Activated naive CD4-positive, alpha-beta T cell treated with anti-CD3 and anti-CD28 coated beads, Interleukin-2, amount 50 U/mL, for 24 hours (primary cell): ENCODE measurements at regions not wholly inside any gene's neighbourhood (a gene's known extent, or its start where the extent isn't known, plus 50 kb on each side); places are given as distances from the start of the nearest gene placed in this dataset.
A peak's percentile ranks its signal among the peaks of the same experiment; 100 is the strongest.
"Not testable (repeated sequence)": the region's sequence is repeated elsewhere in the genome, so short reads cannot be mapped to it uniquely, and the experiment has no call there.

Experiments
- H3K27ac Mint-ChIP-seq: one replicate; pipeline ENCODE4 v1.8.0; 2021; ENCODE audit warnings: mild to moderate bottlenecking, mixed read lengths
- H3K27me3 Mint-ChIP-seq: one replicate; pipeline ENCODE4 v1.8.0; 2021; ENCODE audit warnings: mixed read lengths
- H3K36me3 Mint-ChIP-seq: one replicate; pipeline ENCODE4 v1.8.0; 2021; ENCODE audit warnings: mixed read lengths
- H3K4me1 Mint-ChIP-seq: one replicate; pipeline ENCODE4 v1.8.0; 2021; ENCODE audit warnings: mixed read lengths
- H3K4me3 Mint-ChIP-seq: one replicate; pipeline ENCODE4 v1.8.0; 2021; ENCODE audit warnings: mild to moderate bottlenecking, mixed read lengths
- H3K9me3 Mint-ChIP-seq: one replicate; pipeline ENCODE4 v1.8.0; 2021; ENCODE audit warnings: mixed read lengths

- Mint-ChIP-seq H3K27ac (no peak overlapping the region), H3K9me3 (no peaks in the 10 kb centered on the region), H3K4me1 (no peaks in the 10 kb centered on the region), H3K4me3 (no peak overlapping the region), H3K36me3 (no peaks in the 10 kb centered on the region), H3K27me3 (peaks cover 4% of the 10 kb centered on the region)
Observed at GRCh38 chr12:116661341-116661740, 76.5 kb downstream of the SPRING1 start.

GRCh38 chr12:116660740-116661139, 77.1 kb downstream of the SPRING1 start:
- not testable (repeated sequence) for H3K9me3 Mint-ChIP-seq, H3K27me3 Mint-ChIP-seq, H3K36me3 Mint-ChIP-seq

GRCh38 chr12:116659771-116660481, 77.9 kb downstream of the SPRING1 start:
- H3K4me1 Mint-ChIP-seq, result no peaks in the 10 kb centered on the region
- no peak overlapping the region for H3K4me3 Mint-ChIP-seq
- no peaks in the 10 kb centered on the region for H3K9me3 Mint-ChIP-seq
- no peaks in the 10 kb centered on the region for H3K36me3 Mint-ChIP-seq
- H3K27ac Mint-ChIP-seq, result no peak overlapping the region
- H3K27me3 Mint-ChIP-seq, result peaks cover 4% of the 10 kb centered on the region

More at GRCh38 chr12:116660740-116661139, 77.1 kb downstream of the SPRING1 start:
- not testable (repeated sequence) for H3K27ac Mint-ChIP-seq, H3K4me1 Mint-ChIP-seq, H3K4me3 Mint-ChIP-seq

GRCh38 chr12:116657921-116658495, 79.9 kb downstream of the SPRING1 start:
- H3K36me3 Mint-ChIP-seq, result peaks cover 1% of the 10 kb centered on the region
- no peak overlapping the region for H3K27ac Mint-ChIP-seq
- H3K27me3 Mint-ChIP-seq, result peaks cover 5% of the 10 kb centered on the region
- H3K4me1 Mint-ChIP-seq, result no peaks in the 10 kb centered on the region
- H3K9me3 Mint-ChIP-seq, result peaks cover 3% of the 10 kb centered on the region
- H3K4me3 Mint-ChIP-seq, result no peak overlapping the region

GRCh38 chr12:116656306-116656705, 81.6 kb downstream of the SPRING1 start:
- peaks cover 7% of the 10 kb centered on the region for H3K9me3 Mint-ChIP-seq
- no peak overlapping the region for H3K27ac Mint-ChIP-seq
- no peaks in the 10 kb centered on the region for H3K4me1 Mint-ChIP-seq
- H3K27me3 Mint-ChIP-seq, result peaks cover 5% of the 10 kb centered on the region
- H3K36me3 Mint-ChIP-seq, result peaks cover 3% of the 10 kb centered on the region
- no peak overlapping the region for H3K4me3 Mint-ChIP-seq

GRCh38 chr12:116654226-116654743, 83.6 kb downstream of the SPRING1 start:
- Mint-ChIP-seq H3K4me3 (no peak overlapping the region), H3K9me3 (peaks cover 7% of the 10 kb centered on the region), H3K4me1 (peaks cover 7% of the 10 kb centered on the region), H3K36me3 (peaks cover 3% of the 10 kb centered on the region), H3K27me3 (peaks cover 5% of the 10 kb centered on the region), H3K27ac (no peak overlapping the region)

- peaks cover 3% of the 10 kb centered on the region for H3K27me3 Mint-ChIP-seq
Observed at GRCh38 chr12:116651089-116651488, 86.8 kb downstream of the SPRING1 start.

GRCh38 chr12:116650585-116651087, 87.2 kb downstream of the SPRING1 start:
- Mint-ChIP-seq H3K4me3 (no peak overlapping the region), H3K27ac (peak overlapping the region; percentile 43), H3K36me3 (peaks cover 3% of the 10 kb centered on the region), H3K27me3 (peaks cover 3% of the 10 kb centered on the region), H3K9me3 (peaks cover 7% of the 10 kb centered on the region), H3K4me1 (peaks cover 7% of the 10 kb centered on the region)

More at GRCh38 chr12:116651089-116651488, 86.8 kb downstream of the SPRING1 start:
- Mint-ChIP-seq H3K9me3 (peaks cover 7% of the 10 kb centered on the region), H3K4me3 (no peak overlapping the region), H3K27ac (peak overlapping the region; percentile 43), H3K36me3 (peaks cover 3% of the 10 kb centered on the region), H3K4me1 (peaks cover 7% of the 10 kb centered on the region)

GRCh38 chr12:116650062-116650461, 87.8 kb downstream of the SPRING1 start:
- H3K4me3 Mint-ChIP-seq, result no peak overlapping the region
- peaks cover 3% of the 10 kb centered on the region for H3K27me3 Mint-ChIP-seq
- no peak overlapping the region for H3K27ac Mint-ChIP-seq
- H3K36me3 Mint-ChIP-seq, result peaks cover 3% of the 10 kb centered on the region
- peaks cover 7% of the 10 kb centered on the region for H3K9me3 Mint-ChIP-seq
- H3K4me1 Mint-ChIP-seq, result peaks cover 7% of the 10 kb centered on the region

- no peak overlapping the region for H3K27ac Mint-ChIP-seq
- H3K4me1 Mint-ChIP-seq, result peaks cover 7% of the 10 kb centered on the region
- no peak overlapping the region for H3K4me3 Mint-ChIP-seq
- peaks cover 1% of the 10 kb centered on the region for H3K9me3 Mint-ChIP-seq
- peaks cover 2% of the 10 kb centered on the region for H3K27me3 Mint-ChIP-seq
- peaks cover under 1% of the 10 kb centered on the region for H3K36me3 Mint-ChIP-seq
Observed at GRCh38 chr12:116647813-116648212, 88.6 kb downstream of the MAP1LC3B2 start.

- peaks cover 7% of the 10 kb centered on the region for H3K4me1 Mint-ChIP-seq
- peaks cover 2% of the 10 kb centered on the region for H3K27me3 Mint-ChIP-seq
- H3K27ac Mint-ChIP-seq, result no peak overlapping the region
Observed at GRCh38 chr12:116646901-116647300, 87.7 kb downstream of the MAP1LC3B2 start.

GRCh38 chr12:116644806-116645205, 85.6 kb downstream of the MAP1LC3B2 start:
- Mint-ChIP-seq H3K4me1 (no peaks in the 10 kb centered on the region), H3K27ac (no peak overlapping the region), H3K4me3 (no peak overlapping the region), H3K36me3 (no peaks in the 10 kb centered on the region), H3K9me3 (no peaks in the 10 kb centered on the region), H3K27me3 (peaks cover 2% of the 10 kb centered on the region)

More at GRCh38 chr12:116646901-116647300, 87.7 kb downstream of the MAP1LC3B2 start:
- Mint-ChIP-seq H3K36me3 (no peaks in the 10 kb centered on the region), H3K9me3 (no peaks in the 10 kb centered on the region), H3K4me3 (no peak overlapping the region)

- H3K27me3 Mint-ChIP-seq, result no peaks in the 10 kb centered on the region
- no peaks in the 10 kb centered on the region for H3K9me3 Mint-ChIP-seq
- no peaks in the 10 kb centered on the region for H3K36me3 Mint-ChIP-seq
- H3K4me3 Mint-ChIP-seq, result no peak overlapping the region
- no peak overlapping the region for H3K27ac Mint-ChIP-seq
- no peaks in the 10 kb centered on the region for H3K4me1 Mint-ChIP-seq
Observed at GRCh38 chr12:116642683-116643082, 83.5 kb downstream of the MAP1LC3B2 start.

GRCh38 chr12:116642106-116642505, 82.9 kb downstream of the MAP1LC3B2 start:
- H3K4me1 Mint-ChIP-seq, result no peaks in the 10 kb centered on the region
- H3K36me3 Mint-ChIP-seq, result no peaks in the 10 kb centered on the region
- no peak overlapping the region for H3K4me3 Mint-ChIP-seq
- no peaks in the 10 kb centered on the region for H3K27me3 Mint-ChIP-seq
- H3K9me3 Mint-ChIP-seq, result no peaks in the 10 kb centered on the region
- H3K27ac Mint-ChIP-seq, result no peak overlapping the region

GRCh38 chr12:116640281-116640680, 81.1 kb downstream of the MAP1LC3B2 start:
- no peaks in the 10 kb centered on the region for H3K36me3 Mint-ChIP-seq
- H3K4me3 Mint-ChIP-seq, result no peak overlapping the region
- H3K9me3 Mint-ChIP-seq, result no peaks in the 10 kb centered on the region
- H3K4me1 Mint-ChIP-seq, result peaks cover 5% of the 10 kb centered on the region
- peaks cover 2% of the 10 kb centered on the region for H3K27me3 Mint-ChIP-seq
- no peak overlapping the region for H3K27ac Mint-ChIP-seq

- H3K9me3 Mint-ChIP-seq, result no peaks in the 10 kb centered on the region
- no peak overlapping the region for H3K4me3 Mint-ChIP-seq
- H3K27ac Mint-ChIP-seq, result no peak overlapping the region
- H3K27me3 Mint-ChIP-seq, result peaks cover 2% of the 10 kb centered on the region
- H3K4me1 Mint-ChIP-seq, result peaks cover 7% of the 10 kb centered on the region
- no peaks in the 10 kb centered on the region for H3K36me3 Mint-ChIP-seq
Observed at GRCh38 chr12:116639765-116640164, 80.6 kb downstream of the MAP1LC3B2 start.
